ENCODE measurements at regions not wholly inside any gene's neighbourhood (a gene's known extent, or its start where the extent isn't known, plus 50 kb on each side); places are given as distances from the start of the nearest gene placed in this dataset.

- TF ChIP-seq, protein P1, sequence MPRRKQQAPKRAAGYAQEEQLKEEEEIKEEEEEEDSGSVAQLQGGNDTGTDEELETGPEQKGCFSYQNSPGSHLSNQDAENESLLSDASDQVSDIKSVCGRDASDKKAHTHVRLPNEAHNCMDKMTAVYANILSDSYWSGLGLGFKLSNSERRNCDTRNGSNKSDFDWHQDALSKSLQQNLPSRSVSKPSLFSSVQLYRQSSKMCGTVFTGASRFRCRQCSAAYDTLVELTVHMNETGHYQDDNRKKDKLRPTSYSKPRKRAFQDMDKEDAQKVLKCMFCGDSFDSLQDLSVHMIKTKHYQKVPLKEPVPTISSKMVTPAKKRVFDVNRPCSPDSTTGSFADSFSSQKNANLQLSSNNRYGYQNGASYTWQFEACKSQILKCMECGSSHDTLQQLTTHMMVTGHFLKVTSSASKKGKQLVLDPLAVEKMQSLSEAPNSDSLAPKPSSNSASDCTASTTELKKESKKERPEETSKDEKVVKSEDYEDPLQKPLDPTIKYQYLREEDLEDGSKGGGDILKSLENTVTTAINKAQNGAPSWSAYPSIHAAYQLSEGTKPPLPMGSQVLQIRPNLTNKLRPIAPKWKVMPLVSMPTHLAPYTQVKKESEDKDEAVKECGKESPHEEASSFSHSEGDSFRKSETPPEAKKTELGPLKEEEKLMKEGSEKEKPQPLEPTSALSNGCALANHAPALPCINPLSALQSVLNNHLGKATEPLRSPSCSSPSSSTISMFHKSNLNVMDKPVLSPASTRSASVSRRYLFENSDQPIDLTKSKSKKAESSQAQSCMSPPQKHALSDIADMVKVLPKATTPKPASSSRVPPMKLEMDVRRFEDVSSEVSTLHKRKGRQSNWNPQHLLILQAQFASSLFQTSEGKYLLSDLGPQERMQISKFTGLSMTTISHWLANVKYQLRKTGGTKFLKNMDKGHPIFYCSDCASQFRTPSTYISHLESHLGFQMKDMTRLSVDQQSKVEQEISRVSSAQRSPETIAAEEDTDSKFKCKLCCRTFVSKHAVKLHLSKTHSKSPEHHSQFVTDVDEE (CRISPR knock-in tag; IDR thresholded peaks at IDR 0.05): no peak
- TF ChIP-seq ZNF565 (CRISPR knock-in tag; conservative IDR thresholded peaks at IDR 0.05; ENCODE audit: low read depth) (no peak), ISL1 (CRISPR knock-in tag; IDR thresholded peaks at IDR 0.05) (no peak), RARB (CRISPR knock-in tag; IDR thresholded peaks at IDR 0.05) (no peak), OSR1 (CRISPR knock-in tag; IDR thresholded peaks at IDR 0.05) (no peak), BACH2 (CRISPR knock-in tag; IDR thresholded peaks at IDR 0.05; ENCODE audit: borderline replicate concordance) (no peak), ZFP30 (CRISPR knock-in tag; IDR thresholded peaks at IDR 0.05) (no peak), ZNF70 (CRISPR knock-in tag; IDR thresholded peaks at IDR 0.05) (no peak)
These were observed 87.4 kb upstream of the JAG1 start (continued) for GRCh38 chr20:10761232-10761631.

- ATAC-seq: no peak
- TF ChIP-seq ISL1 (CRISPR knock-in tag; IDR thresholded peaks at IDR 0.05) (no peak), ESRRG (CRISPR knock-in tag; IDR thresholded peaks at IDR 0.05) (no peak), OSR1 (CRISPR knock-in tag; IDR thresholded peaks at IDR 0.05) (no peak)
- TF ChIP-seq, protein P1 (CRISPR knock-in tag; IDR thresholded peaks at IDR 0.05): no peak
These were observed 88.0 kb upstream of the JAG1 start for GRCh38 chr20:10761786-10762185.

GRCh38 chr20:10762216-10762615 is 88.4 kb upstream of the JAG1 start:
- ATAC-seq: no peak
- no peak for TF ChIP-seq RARB (CRISPR knock-in tag; IDR thresholded peaks at IDR 0.05)
- no peak for TF ChIP-seq BACH2 (CRISPR knock-in tag; IDR thresholded peaks at IDR 0.05; ENCODE audit: borderline replicate concordance)
- TF ChIP-seq ZFP3 (CRISPR knock-in tag; IDR thresholded peaks at IDR 0.05): no peak
- TF ChIP-seq OSR1 (CRISPR knock-in tag; IDR thresholded peaks at IDR 0.05): no peak
- TF ChIP-seq POU6F1 (CRISPR knock-in tag; IDR thresholded peaks at IDR 0.05; ENCODE audit: borderline replicate concordance, low read depth): no peak
- no peak for TF ChIP-seq ZFP30 (CRISPR knock-in tag; IDR thresholded peaks at IDR 0.05)
- TF ChIP-seq, protein P2, sequence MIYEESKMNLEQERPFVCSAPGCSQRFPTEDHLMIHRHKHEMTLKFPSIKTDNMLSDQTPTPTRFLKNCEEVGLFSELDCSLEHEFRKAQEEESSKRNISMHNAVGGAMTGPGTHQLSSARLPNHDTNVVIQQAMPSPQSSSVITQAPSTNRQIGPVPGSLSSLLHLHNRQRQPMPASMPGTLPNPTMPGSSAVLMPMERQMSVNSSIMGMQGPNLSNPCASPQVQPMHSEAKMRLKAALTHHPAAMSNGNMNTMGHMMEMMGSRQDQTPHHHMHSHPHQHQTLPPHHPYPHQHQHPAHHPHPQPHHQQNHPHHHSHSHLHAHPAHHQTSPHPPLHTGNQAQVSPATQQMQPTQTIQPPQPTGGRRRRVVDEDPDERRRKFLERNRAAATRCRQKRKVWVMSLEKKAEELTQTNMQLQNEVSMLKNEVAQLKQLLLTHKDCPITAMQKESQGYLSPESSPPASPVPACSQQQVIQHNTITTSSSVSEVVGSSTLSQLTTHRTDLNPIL (CRISPR knock-in tag; IDR thresholded peaks at IDR 0.05; ENCODE audit: low read depth): no peak
- no peak for TF ChIP-seq GLIS3 (CRISPR knock-in tag; IDR thresholded peaks at IDR 0.05)
- no peak for TF ChIP-seq TOX (CRISPR knock-in tag; IDR thresholded peaks at IDR 0.05; ENCODE audit: borderline replicate concordance)
- no peak for TF ChIP-seq PPARA (CRISPR knock-in tag; IDR thresholded peaks at IDR 0.05; ENCODE audit: borderline replicate concordance)
- no peak for TF ChIP-seq ZC3H10 (CRISPR knock-in tag; IDR thresholded peaks at IDR 0.05)
- no peak for TF ChIP-seq ESRRG (CRISPR knock-in tag; IDR thresholded peaks at IDR 0.05)
- TF ChIP-seq ZNF8 (CRISPR knock-in tag; IDR thresholded peaks at IDR 0.05): no peak
- no peak for TF ChIP-seq CSRNP3 (CRISPR knock-in tag; IDR thresholded peaks at IDR 0.05)
- no peak for TF ChIP-seq ARNTL (CRISPR knock-in tag; IDR thresholded peaks at IDR 0.05; ENCODE audit: borderline replicate concordance, low read depth)
- no peak for TF ChIP-seq CSDC2 (CRISPR knock-in tag; IDR thresholded peaks at IDR 0.05)
- no peak for TF ChIP-seq ISL1 (CRISPR knock-in tag; IDR thresholded peaks at IDR 0.05)
- TF ChIP-seq, protein P3, sequence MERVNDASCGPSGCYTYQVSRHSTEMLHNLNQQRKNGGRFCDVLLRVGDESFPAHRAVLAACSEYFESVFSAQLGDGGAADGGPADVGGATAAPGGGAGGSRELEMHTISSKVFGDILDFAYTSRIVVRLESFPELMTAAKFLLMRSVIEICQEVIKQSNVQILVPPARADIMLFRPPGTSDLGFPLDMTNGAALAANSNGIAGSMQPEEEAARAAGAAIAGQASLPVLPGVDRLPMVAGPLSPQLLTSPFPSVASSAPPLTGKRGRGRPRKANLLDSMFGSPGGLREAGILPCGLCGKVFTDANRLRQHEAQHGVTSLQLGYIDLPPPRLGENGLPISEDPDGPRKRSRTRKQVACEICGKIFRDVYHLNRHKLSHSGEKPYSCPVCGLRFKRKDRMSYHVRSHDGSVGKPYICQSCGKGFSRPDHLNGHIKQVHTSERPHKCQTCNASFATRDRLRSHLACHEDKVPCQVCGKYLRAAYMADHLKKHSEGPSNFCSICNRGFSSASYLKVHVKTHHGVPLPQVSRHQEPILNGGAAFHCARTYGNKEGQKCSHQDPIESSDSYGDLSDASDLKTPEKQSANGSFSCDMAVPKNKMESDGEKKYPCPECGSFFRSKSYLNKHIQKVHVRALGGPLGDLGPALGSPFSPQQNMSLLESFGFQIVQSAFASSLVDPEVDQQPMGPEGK (CRISPR knock-in tag; IDR thresholded peaks at IDR 0.05; ENCODE audit: borderline replicate concordance): no peak
- TF ChIP-seq, protein P1 (CRISPR knock-in tag; IDR thresholded peaks at IDR 0.05): no peak
